GM23248 (cell line): ENCODE measurements at regions not wholly inside any gene's neighbourhood (a gene's known extent, or its start where the extent isn't known, plus 50 kb on each side); places are given as distances from the start of the nearest gene placed in this dataset.

Experiments
- EZH2 ChIP-seq: fragments of 200-600 bp; sonication (generic); IDR thresholded peaks from 2 replicates; pipeline ENCODE4 v1.6.1; 2018; ENCODE audit warnings: antibody characterized with exemption, mild to moderate bottlenecking; ENCODE audit not compliant: insufficient read depth, poor library complexity, severe bottlenecking
- EZH2phosphoT487 ChIP-seq: fragments of 200-600 bp; sonication (generic); IDR thresholded peaks from 2 replicates; pipeline ENCODE4 v1.6.1; 2018; ENCODE audit warnings: antibody characterized with exemption, moderate library complexity, mild to moderate bottlenecking, low read depth; ENCODE audit not compliant: insufficient read depth

DNA sequence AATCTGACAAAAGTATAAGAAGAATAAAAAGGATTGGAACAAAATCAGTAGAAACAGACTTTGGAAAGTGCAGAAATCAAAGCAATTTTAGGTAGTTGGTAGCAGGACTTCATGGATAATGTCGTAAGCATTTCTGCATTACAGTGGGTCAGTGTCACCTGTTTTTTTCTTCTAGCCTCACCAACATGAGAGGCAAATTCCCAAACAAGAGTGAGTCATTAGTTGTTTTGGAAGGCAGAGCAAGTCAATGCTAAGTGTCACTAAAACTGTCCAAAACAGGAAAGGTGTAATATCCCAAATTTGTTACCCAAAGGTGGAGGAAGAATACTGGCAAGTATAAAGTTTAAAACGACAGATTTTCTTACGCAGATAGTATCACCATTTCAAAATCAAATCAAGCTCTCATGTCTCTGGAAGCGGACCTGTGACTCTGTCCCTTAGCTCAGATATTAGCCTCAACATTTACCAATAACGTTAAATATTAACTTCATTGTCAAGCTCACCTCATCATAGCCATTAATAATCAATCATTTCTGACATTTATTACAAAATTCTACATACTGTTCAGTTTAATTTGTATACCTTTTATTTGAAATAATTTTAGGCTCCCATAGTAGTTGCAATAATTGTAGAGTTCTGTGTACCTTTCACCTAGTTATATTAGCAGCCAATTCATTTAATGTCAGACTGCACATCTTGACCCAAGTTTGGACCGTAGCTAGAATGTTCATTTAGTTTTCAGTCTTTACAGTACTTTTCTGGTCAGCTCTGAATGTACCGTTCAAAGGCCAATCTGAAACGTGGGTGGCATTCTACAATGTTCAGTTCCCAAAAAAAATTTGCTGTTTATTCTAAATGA, 901.2 kb upstream of the COX7C start:
- TF ChIP-seq EZH2phosphoT487 (no peak), EZH2 (no peak)
